Sigmoid colon (tissue), 3 donors: ENCODE measurements at regions not wholly inside any gene's neighbourhood (a gene's known extent, or its start where the extent isn't known, plus 50 kb on each side); places are given as distances from the start of the nearest gene placed in this dataset.

Experiments used
- POLR2A ChIP-seq, 2 donors: fragments of 450-650 bp; IDR thresholded peaks; one replicate each; pipeline ENCODE4 v1.6.1; 2016; ENCODE audit warnings: antibody characterized with exemption in 2 of 2, mild to moderate bottlenecking in 2 of 2, moderate library complexity in 2 of 2
- TF ChIP-seq, protein P1 (sequence below), 4 experiments: fragments of 450-650 bp in 3 of 4; fragments of 200-600 bp in 1 of 4; IDR thresholded peaks; one replicate each; pipeline ENCODE4 v1.5.1; 2016 to 2019; ENCODE audit warnings: antibody characterized with exemption in 4 of 4, mild to moderate bottlenecking in 3 of 4, moderate library complexity in 2 of 4

- TF ChIP-seq, protein P1, sequence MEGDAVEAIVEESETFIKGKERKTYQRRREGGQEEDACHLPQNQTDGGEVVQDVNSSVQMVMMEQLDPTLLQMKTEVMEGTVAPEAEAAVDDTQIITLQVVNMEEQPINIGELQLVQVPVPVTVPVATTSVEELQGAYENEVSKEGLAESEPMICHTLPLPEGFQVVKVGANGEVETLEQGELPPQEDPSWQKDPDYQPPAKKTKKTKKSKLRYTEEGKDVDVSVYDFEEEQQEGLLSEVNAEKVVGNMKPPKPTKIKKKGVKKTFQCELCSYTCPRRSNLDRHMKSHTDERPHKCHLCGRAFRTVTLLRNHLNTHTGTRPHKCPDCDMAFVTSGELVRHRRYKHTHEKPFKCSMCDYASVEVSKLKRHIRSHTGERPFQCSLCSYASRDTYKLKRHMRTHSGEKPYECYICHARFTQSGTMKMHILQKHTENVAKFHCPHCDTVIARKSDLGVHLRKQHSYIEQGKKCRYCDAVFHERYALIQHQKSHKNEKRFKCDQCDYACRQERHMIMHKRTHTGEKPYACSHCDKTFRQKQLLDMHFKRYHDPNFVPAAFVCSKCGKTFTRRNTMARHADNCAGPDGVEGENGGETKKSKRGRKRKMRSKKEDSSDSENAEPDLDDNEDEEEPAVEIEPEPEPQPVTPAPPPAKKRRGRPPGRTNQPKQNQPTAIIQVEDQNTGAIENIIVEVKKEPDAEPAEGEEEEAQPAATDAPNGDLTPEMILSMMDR (IDR thresholded peaks at IDR 0.05), result no peak
- TF ChIP-seq POLR2A (IDR thresholded peaks at IDR 0.05), result no peak
These were observed 217.0 kb downstream of the BCL11B start for GRCh38 chr14:99055019-99055418.
